ENCODE measurements at regions not wholly inside any gene's neighbourhood (a gene's known extent, or its start where the extent isn't known, plus 50 kb on each side); places are given as distances from the start of the nearest gene placed in this dataset.

GRCh38 chr18:78789850-78790249, 189.8 kb upstream of the SALL3 start:
- TF ChIP-seq CTCF (conservative IDR thresholded peaks at IDR 0.05; ENCODE audit: low read depth, low read length) (no peak), EZH2 (IDR thresholded peaks at IDR 0.05; ENCODE audit: borderline replicate concordance, low read depth, low read length, poor library complexity, severe bottlenecking) (no peak)
